Nephron progenitor cell (in vitro differentiated cells): ENCODE measurements at regions not wholly inside any gene's neighbourhood (a gene's known extent, or its start where the extent isn't known, plus 50 kb on each side); places are given as distances from the start of the nearest gene placed in this dataset.
A peak's percentile ranks its signal among the peaks of the same experiment; 100 is the strongest.
"Not testable (repeated sequence)": the region's sequence is repeated elsewhere in the genome, so short reads cannot be mapped to it uniquely, and the experiment has no call there.

Source experiments
- DNase-seq: peaks from one replicate; pipeline ENCODE4 v3.0.0; 2021
- H3K27ac Mint-ChIP-seq: 2 replicates; pipeline ENCODE4 v1.8.0; 2021; ENCODE audit warnings: mild to moderate bottlenecking, moderate library complexity, mixed read lengths
- H3K27me3 Mint-ChIP-seq: 2 replicates; pipeline ENCODE4 v1.8.0; 2021; ENCODE audit warnings: mild to moderate bottlenecking, low read depth, mixed read lengths; ENCODE audit not compliant: poor library complexity
- H3K36me3 Mint-ChIP-seq: 2 replicates; pipeline ENCODE4 v1.8.0; 2021; ENCODE audit warnings: low read depth, mixed read lengths
- H3K4me1 Mint-ChIP-seq: 2 replicates; pipeline ENCODE4 v1.8.0; 2021; ENCODE audit warnings: mixed read lengths
- H3K4me3 Mint-ChIP-seq: 2 replicates; pipeline ENCODE4 v1.8.0; 2021; ENCODE audit warnings: mild to moderate bottlenecking, moderate library complexity, mixed read lengths
- H3K9me3 Mint-ChIP-seq: 2 replicates; pipeline ENCODE4 v1.8.0; 2021; ENCODE audit warnings: mild to moderate bottlenecking, moderate library complexity, mixed read lengths
- TF ChIP-seq, protein P1 (sequence below): fragments of 200-600 bp; sonication (generic); IDR thresholded peaks from 2 replicates; pipeline ENCODE4 v1.5.0; 2021; ENCODE audit warnings: antibody characterized with exemption

DNA sequence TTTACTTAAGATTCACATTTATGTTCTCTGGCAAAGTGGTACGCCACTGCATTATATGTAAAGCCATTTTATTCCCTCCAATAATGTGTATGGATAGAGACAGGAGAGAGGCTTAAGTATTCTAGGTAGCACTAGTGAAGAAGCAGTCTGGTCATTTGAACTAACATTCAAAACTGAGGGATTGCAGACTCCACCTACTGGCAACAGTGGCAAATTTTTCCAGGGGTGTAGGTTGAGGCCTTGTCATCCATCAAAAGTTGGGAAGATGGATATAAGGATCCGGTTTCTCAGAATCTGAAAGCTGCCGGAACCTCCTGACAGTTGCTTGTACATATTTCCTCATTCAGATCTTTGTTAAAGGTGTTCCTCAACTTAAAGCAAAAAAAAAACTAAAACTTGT lies 465.5 kb upstream of the FSHR start:
- TF ChIP-seq, protein P1, sequence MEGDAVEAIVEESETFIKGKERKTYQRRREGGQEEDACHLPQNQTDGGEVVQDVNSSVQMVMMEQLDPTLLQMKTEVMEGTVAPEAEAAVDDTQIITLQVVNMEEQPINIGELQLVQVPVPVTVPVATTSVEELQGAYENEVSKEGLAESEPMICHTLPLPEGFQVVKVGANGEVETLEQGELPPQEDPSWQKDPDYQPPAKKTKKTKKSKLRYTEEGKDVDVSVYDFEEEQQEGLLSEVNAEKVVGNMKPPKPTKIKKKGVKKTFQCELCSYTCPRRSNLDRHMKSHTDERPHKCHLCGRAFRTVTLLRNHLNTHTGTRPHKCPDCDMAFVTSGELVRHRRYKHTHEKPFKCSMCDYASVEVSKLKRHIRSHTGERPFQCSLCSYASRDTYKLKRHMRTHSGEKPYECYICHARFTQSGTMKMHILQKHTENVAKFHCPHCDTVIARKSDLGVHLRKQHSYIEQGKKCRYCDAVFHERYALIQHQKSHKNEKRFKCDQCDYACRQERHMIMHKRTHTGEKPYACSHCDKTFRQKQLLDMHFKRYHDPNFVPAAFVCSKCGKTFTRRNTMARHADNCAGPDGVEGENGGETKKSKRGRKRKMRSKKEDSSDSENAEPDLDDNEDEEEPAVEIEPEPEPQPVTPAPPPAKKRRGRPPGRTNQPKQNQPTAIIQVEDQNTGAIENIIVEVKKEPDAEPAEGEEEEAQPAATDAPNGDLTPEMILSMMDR = no peak
- no peak overlapping the region for H3K27ac Mint-ChIP-seq
- no peaks in the 10 kb centered on the region for H3K9me3 Mint-ChIP-seq
- peaks cover 4% of the 10 kb centered on the region for H3K4me1 Mint-ChIP-seq
- no peaks in the 10 kb centered on the region for H3K27me3 Mint-ChIP-seq
- DNase-seq = peak; percentile 1
- H3K36me3 Mint-ChIP-seq = no peaks in the 10 kb centered on the region
- H3K4me3 Mint-ChIP-seq = no peak overlapping the region

DNA sequence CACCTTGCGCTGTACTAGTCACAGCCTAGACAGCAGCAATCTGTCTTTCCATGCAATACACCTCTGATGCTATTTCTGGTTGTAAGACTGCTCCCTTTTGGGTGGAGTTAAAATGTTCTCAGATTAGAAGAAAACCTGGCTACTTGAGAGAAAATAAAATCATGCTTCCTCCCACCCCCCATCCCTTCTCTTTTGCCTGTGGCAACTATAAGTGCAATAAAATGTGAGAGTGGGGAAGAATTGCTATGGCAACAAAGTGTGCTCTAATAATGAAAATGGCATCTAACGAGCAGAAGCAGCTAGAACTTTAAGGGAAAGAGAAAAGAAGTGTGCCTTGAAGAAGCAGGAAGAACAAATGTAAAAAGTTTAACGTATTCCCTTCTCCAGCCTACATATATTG lies 464.2 kb upstream of the FSHR start:
- no peak overlapping the region for H3K27ac Mint-ChIP-seq
- no peaks in the 10 kb centered on the region for H3K9me3 Mint-ChIP-seq
- no peaks in the 10 kb centered on the region for H3K27me3 Mint-ChIP-seq
- DNase-seq = no peak
- peaks cover 4% of the 10 kb centered on the region for H3K4me1 Mint-ChIP-seq
- H3K4me3 Mint-ChIP-seq = no peak overlapping the region
- no peaks in the 10 kb centered on the region for H3K36me3 Mint-ChIP-seq
- TF ChIP-seq, protein P1 = no peak

DNA sequence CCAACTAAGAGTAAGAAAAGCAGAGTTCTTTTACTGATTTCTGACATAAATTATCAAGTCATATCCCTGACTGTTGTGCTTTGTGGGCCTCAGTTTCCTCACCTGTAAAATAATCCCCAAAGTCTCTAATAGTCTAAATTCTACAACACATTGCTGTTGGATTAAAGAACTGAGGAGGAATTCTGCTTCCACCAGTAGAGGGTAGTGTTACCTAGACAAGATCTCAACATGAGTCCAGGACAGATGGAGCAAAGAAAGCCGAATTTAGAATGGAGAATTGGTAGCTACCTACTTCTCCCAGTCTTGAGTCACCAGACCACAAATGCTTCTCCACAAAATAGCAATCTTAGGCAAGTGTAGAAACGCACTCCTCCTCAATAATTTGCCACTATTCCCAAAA lies 462.5 kb upstream of the FSHR start:
- Mint-ChIP-seq H3K36me3 (no peaks in the 10 kb centered on the region), H3K27ac (no peak overlapping the region), H3K27me3 (no peaks in the 10 kb centered on the region), H3K4me3 (no peak overlapping the region), H3K4me1 (peaks cover 4% of the 10 kb centered on the region), H3K9me3 (peaks cover 4% of the 10 kb centered on the region)
- TF ChIP-seq, protein P1 = peak; percentile 63
- DNase-seq = peak; percentile 3

DNA sequence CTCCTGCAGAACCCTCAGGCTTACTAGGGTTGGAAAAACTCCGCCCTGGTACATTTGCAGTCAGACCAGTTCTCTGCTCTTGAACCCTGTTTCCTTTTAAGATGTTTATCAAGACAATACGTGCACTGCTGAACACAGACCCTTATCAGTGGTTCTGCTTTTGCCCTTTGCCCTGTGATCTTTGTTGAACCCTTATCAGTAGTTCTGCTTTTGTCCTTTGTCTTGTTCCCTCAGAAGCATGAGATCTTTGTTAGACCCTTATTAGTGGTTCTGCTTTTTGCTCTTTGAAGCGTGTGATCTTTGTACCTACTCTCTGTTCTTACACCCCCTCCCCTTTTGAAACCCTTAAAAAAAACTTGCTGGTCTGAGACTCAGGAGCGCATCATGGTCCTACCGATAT lies 457.5 kb upstream of the FSHR start:
- not testable (repeated sequence) for H3K4me3 Mint-ChIP-seq, H3K9me3 Mint-ChIP-seq, DNase-seq, H3K36me3 Mint-ChIP-seq, H3K27ac Mint-ChIP-seq, H3K27me3 Mint-ChIP-seq, H3K4me1 Mint-ChIP-seq

DNA sequence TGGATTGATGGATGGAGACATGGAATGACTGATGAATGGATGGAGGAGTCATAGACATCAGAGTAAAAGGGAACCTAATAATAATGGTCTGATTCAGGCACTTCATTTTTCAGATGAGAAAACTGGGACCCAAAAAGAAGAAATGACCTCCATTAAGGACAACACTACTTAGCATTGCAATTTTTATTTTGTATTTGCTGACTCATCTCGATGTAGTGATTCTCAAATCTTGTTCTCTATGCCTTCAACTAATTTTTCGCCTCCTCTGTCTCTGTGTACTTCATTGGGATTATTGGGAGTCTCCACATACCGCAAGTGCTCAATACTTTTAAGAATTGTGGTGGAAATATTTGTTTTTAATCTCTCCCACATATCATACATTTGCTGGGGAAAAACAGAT lies 446.2 kb upstream of the FSHR start:
- H3K27me3 Mint-ChIP-seq = peaks cover 3% of the 10 kb centered on the region
- DNase-seq = no peak
- no peak overlapping the region for H3K27ac Mint-ChIP-seq
- H3K4me1 Mint-ChIP-seq = no peaks in the 10 kb centered on the region
- H3K4me3 Mint-ChIP-seq = no peak overlapping the region
- no peaks in the 10 kb centered on the region for H3K9me3 Mint-ChIP-seq
- TF ChIP-seq, protein P1 = no peak
- no peaks in the 10 kb centered on the region for H3K36me3 Mint-ChIP-seq

DNA sequence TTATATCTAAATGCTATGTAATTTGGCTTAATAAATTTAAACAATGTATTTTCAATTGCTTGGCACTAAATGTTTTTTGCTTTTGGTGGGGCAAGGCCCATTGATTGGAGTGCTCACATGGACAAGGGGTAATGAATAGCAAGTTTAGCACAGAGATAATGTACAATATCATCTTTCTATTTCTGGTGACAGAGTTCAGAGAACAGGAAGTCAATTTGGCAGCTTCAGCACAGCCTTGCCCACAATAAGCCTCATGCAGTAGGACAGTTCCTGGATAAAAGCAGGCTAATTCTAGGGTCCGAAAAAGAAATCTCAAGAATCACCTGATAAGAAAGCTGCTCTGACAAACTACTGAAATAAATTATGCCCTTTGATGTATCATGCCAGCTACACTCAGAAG lies 443.9 kb upstream of the FSHR start:
- no peaks in the 10 kb centered on the region for H3K36me3 Mint-ChIP-seq
- no peak for DNase-seq
- H3K4me1 Mint-ChIP-seq = no peaks in the 10 kb centered on the region

More for the DNA sequence above, 443.9 kb upstream of the FSHR start:
- no peak overlapping the region for H3K27ac Mint-ChIP-seq
- H3K27me3 Mint-ChIP-seq = peaks cover 6% of the 10 kb centered on the region
- TF ChIP-seq, protein P1 = no peak
- no peak overlapping the region for H3K4me3 Mint-ChIP-seq
- H3K9me3 Mint-ChIP-seq = peaks cover 18% of the 10 kb centered on the region
